ENCODE measurements at regions not wholly inside any gene's neighbourhood (a gene's known extent, or its start where the extent isn't known, plus 50 kb on each side); places are given as distances from the start of the nearest gene placed in this dataset.

- TF ChIP-seq REST (IDR thresholded peaks at IDR 0.05) (no peak), JUND (IDR thresholded peaks at IDR 0.05) (no peak), EGR1 (IDR thresholded peaks at IDR 0.05; ENCODE audit: low read depth in 2 of 2) (no peak)
Measured at GRCh38 chr16:87186446-87186845, 130.7 kb downstream of the C16orf95 start (continued).

- no peaks in the 10 kb centered on the region for H3K4me1 ChIP-seq (ENCODE audit: control insufficient read depth in 4 of 4, insufficient read depth in 4 of 4, low read length in 3 of 4)
- no peak overlapping the region for H3K9ac ChIP-seq (ENCODE audit: low read depth in 1 of 2, low read length in 2 of 2)
- H3K9me3 ChIP-seq (ENCODE audit: control insufficient read depth in 4 of 4, low read length in 3 of 4), result peaks cover 0 to 9% (median 2%) of the 10 kb centered on the region in 4 donors
- H3K27ac ChIP-seq (ENCODE audit: low read depth in 1 of 2, low read length in 2 of 2), result no peak overlapping the region
- DNase-seq (ENCODE audit: low spot score), result no peak
- no peaks in the 10 kb centered on the region for H3K27me3 ChIP-seq (ENCODE audit: control insufficient read depth in 4 of 4, insufficient read depth in 4 of 4, low read length in 3 of 4)
- WGBS, result 79% methylated on average over 11 of the region's 11 CpGs
- no peak overlapping the region for H3K4me3 ChIP-seq (ENCODE audit: low read depth in 1 of 3, low read length in 3 of 3)
- H3K36me3 ChIP-seq (ENCODE audit: control insufficient read depth in 4 of 4, insufficient read depth in 3 of 4, low read depth in 1 of 4, low read length in 3 of 4), result no peaks in the 10 kb centered on the region
- no peak for TF ChIP-seq ZBTB33 (IDR thresholded peaks at IDR 0.05)
- TF ChIP-seq YY1 (IDR thresholded peaks at IDR 0.05), result no peak
- no peak for TF ChIP-seq NR2F2 (IDR thresholded peaks at IDR 0.05)
- no peak for TF ChIP-seq HNF4G (IDR thresholded peaks at IDR 0.05)
- no peak for TF ChIP-seq JUND (IDR thresholded peaks at IDR 0.05)
- TF ChIP-seq EGR1 (IDR thresholded peaks at IDR 0.05; ENCODE audit: low read depth in 2 of 2), result no peak
- no peak for TF ChIP-seq CTCF (IDR thresholded peaks at IDR 0.05; ENCODE audit: low read depth, low read length, missing input control)
- TF ChIP-seq GABPA (IDR thresholded peaks at IDR 0.05 in 1 of 2, conservative IDR thresholded peaks at IDR 0.05 in 1 of 2), result no peak
- no peak for TF ChIP-seq RAD21 (IDR thresholded peaks at IDR 0.05)
- no peak for TF ChIP-seq ATF3 (IDR thresholded peaks at IDR 0.05)
- TF ChIP-seq SP1 (IDR thresholded peaks at IDR 0.05), result no peak
- TF ChIP-seq FOXA2 (IDR thresholded peaks at IDR 0.05), result no peak
- TF ChIP-seq TAF1 (conservative IDR thresholded peaks at IDR 0.05), result no peak
- no peak for TF ChIP-seq MAX (IDR thresholded peaks at IDR 0.05)
Measured at GRCh38 chr16:87186876-87187533, 130.2 kb downstream of the C16orf95 start.

Measured in liver (tissue), 8 donors.